ENCODE measurements at regions not wholly inside any gene's neighbourhood (a gene's known extent, or its start where the extent isn't known, plus 50 kb on each side); places are given as distances from the start of the nearest gene placed in this dataset.

- TF ChIP-seq ZNF274 (IDR thresholded peaks at IDR 0.05; ENCODE audit: low read depth, low read length) (no peak), YY1 (IDR thresholded peaks at IDR 0.05; ENCODE audit: insufficient read depth, insufficient read length) (no peak)
These were observed 133.5 kb downstream of the RPIA start for GRCh38 chr2:88824951-88825350.

Measured in NT2/D1 (cell line).